IPS-18a (cell line): ENCODE measurements at regions not wholly inside any gene's neighbourhood (a gene's known extent, or its start where the extent isn't known, plus 50 kb on each side); places are given as distances from the start of the nearest gene placed in this dataset.
"Not testable (repeated sequence)": the region's sequence is repeated elsewhere in the genome, so short reads cannot be mapped to it uniquely, and the experiment has no call there.

Experiments
- H3K27ac ChIP-seq: one replicate; pipeline ENCODE4 v1.5.1; 2013; ENCODE audit warnings: low read length
- H3K27me3 ChIP-seq: one replicate; pipeline ENCODE4 v1.6.1; 2013; ENCODE audit warnings: mild to moderate bottlenecking, low read length; ENCODE audit not compliant: control insufficient read depth, insufficient read depth
- H3K36me3 ChIP-seq: one replicate; pipeline ENCODE4 v1.6.1; 2013; ENCODE audit warnings: low read depth, low read length; ENCODE audit not compliant: control insufficient read depth
- H3K4me1 ChIP-seq: one replicate; pipeline ENCODE4 v1.6.1; 2013; ENCODE audit warnings: low read depth, low read length; ENCODE audit not compliant: control insufficient read depth
- H3K4me3 ChIP-seq: one replicate; pipeline ENCODE4 v1.5.1; 2013; ENCODE audit warnings: low read length
- H3K9ac ChIP-seq: one replicate; pipeline ENCODE4 v1.6.1; 2013; ENCODE audit warnings: mild to moderate bottlenecking, low read length, moderate library complexity
- H3K9me3 ChIP-seq: one replicate; pipeline ENCODE4 v1.6.1; 2013; ENCODE audit warnings: low read depth, low read length; ENCODE audit not compliant: control insufficient read depth

- no peaks in the 10 kb centered on the region for H3K4me1 ChIP-seq
- no peaks in the 10 kb centered on the region for H3K36me3 ChIP-seq
- H3K9me3 ChIP-seq, result no peaks in the 10 kb centered on the region
- H3K9ac ChIP-seq, result no peak overlapping the region
- no peak overlapping the region for H3K27ac ChIP-seq
- H3K27me3 ChIP-seq, result no peaks in the 10 kb centered on the region
- H3K4me3 ChIP-seq, result no peak overlapping the region
Measured at GRCh38 chr2:84175340-84175739, 283.7 kb downstream of the SUCLG1 start.

- Histone ChIP-seq H3K4me3 (no peak overlapping the region), H3K4me1 (no peaks in the 10 kb centered on the region), H3K27me3 (no peaks in the 10 kb centered on the region), H3K9ac (no peak overlapping the region), H3K27ac (no peak overlapping the region), H3K9me3 (no peaks in the 10 kb centered on the region), H3K36me3 (no peaks in the 10 kb centered on the region)
Measured at GRCh38 chr2:84173041-84173440, 286.0 kb downstream of the SUCLG1 start.

- Histone ChIP-seq H3K4me3 (no peak overlapping the region), H3K9me3 (no peaks in the 10 kb centered on the region), H3K27me3 (no peaks in the 10 kb centered on the region), H3K36me3 (no peaks in the 10 kb centered on the region), H3K27ac (no peak overlapping the region), H3K4me1 (no peaks in the 10 kb centered on the region), H3K9ac (no peak overlapping the region)
Measured at GRCh38 chr2:84170979-84171378, 288.1 kb downstream of the SUCLG1 start.

- H3K27me3 ChIP-seq, result no peaks in the 10 kb centered on the region
- no peak overlapping the region for H3K4me3 ChIP-seq
- H3K36me3 ChIP-seq, result no peaks in the 10 kb centered on the region
- no peaks in the 10 kb centered on the region for H3K4me1 ChIP-seq
- no peaks in the 10 kb centered on the region for H3K9me3 ChIP-seq
- no peak overlapping the region for H3K9ac ChIP-seq
- H3K27ac ChIP-seq, result no peak overlapping the region
Measured at GRCh38 chr2:84169871-84170270, 289.2 kb downstream of the SUCLG1 start.

- not testable (repeated sequence) for H3K27ac ChIP-seq, H3K27me3 ChIP-seq, H3K9me3 ChIP-seq, H3K9ac ChIP-seq, H3K4me1 ChIP-seq, H3K4me3 ChIP-seq, H3K36me3 ChIP-seq
Measured at GRCh38 chr2:84168552-84168951, 290.5 kb downstream of the SUCLG1 start.

- Histone ChIP-seq H3K27me3 (no peaks in the 10 kb centered on the region), H3K9me3 (no peaks in the 10 kb centered on the region), H3K9ac (no peak overlapping the region), H3K36me3 (no peaks in the 10 kb centered on the region), H3K4me3 (no peak overlapping the region), H3K27ac (no peak overlapping the region), H3K4me1 (no peaks in the 10 kb centered on the region)
Measured at GRCh38 chr2:84165256-84165655, 293.8 kb downstream of the SUCLG1 start.

- no peaks in the 10 kb centered on the region for H3K27me3 ChIP-seq
- no peaks in the 10 kb centered on the region for H3K9me3 ChIP-seq
- no peaks in the 10 kb centered on the region for H3K4me1 ChIP-seq
- H3K9ac ChIP-seq, result no peak overlapping the region
- no peak overlapping the region for H3K4me3 ChIP-seq
- no peaks in the 10 kb centered on the region for H3K36me3 ChIP-seq
- no peak overlapping the region for H3K27ac ChIP-seq
Measured at GRCh38 chr2:84160453-84160852, 298.6 kb downstream of the SUCLG1 start.

- H3K36me3 ChIP-seq, result no peaks in the 10 kb centered on the region
- H3K4me1 ChIP-seq, result no peaks in the 10 kb centered on the region
- no peak overlapping the region for H3K27ac ChIP-seq
- no peaks in the 10 kb centered on the region for H3K27me3 ChIP-seq
- no peak overlapping the region for H3K4me3 ChIP-seq
- no peaks in the 10 kb centered on the region for H3K9me3 ChIP-seq
- no peak overlapping the region for H3K9ac ChIP-seq
Measured at GRCh38 chr2:84158605-84159004, 300.5 kb downstream of the SUCLG1 start.

GRCh38 chr2:84152462-84152861, 306.6 kb downstream of the SUCLG1 start:
- Histone ChIP-seq H3K4me1 (no peaks in the 10 kb centered on the region), H3K9me3 (no peaks in the 10 kb centered on the region), H3K4me3 (no peak overlapping the region), H3K9ac (no peak overlapping the region), H3K27me3 (no peaks in the 10 kb centered on the region), H3K36me3 (no peaks in the 10 kb centered on the region), H3K27ac (no peak overlapping the region)

- Histone ChIP-seq H3K9me3 (no peaks in the 10 kb centered on the region), H3K36me3 (no peaks in the 10 kb centered on the region), H3K27ac (no peak overlapping the region), H3K4me1 (no peaks in the 10 kb centered on the region), H3K9ac (no peak overlapping the region), H3K27me3 (no peaks in the 10 kb centered on the region), H3K4me3 (no peak overlapping the region)
Measured at GRCh38 chr2:84144345-84144744, 314.7 kb downstream of the SUCLG1 start.

- Histone ChIP-seq H3K27me3 (no peaks in the 10 kb centered on the region), H3K4me3 (no peak overlapping the region), H3K4me1 (no peaks in the 10 kb centered on the region), H3K36me3 (no peaks in the 10 kb centered on the region), H3K27ac (no peak overlapping the region), H3K9me3 (no peaks in the 10 kb centered on the region), H3K9ac (no peak overlapping the region)
Measured at GRCh38 chr2:84137034-84137433, 322.0 kb downstream of the SUCLG1 start.

- no peak overlapping the region for H3K9ac ChIP-seq
- no peaks in the 10 kb centered on the region for H3K4me1 ChIP-seq
- H3K27me3 ChIP-seq, result no peaks in the 10 kb centered on the region
- no peak overlapping the region for H3K27ac ChIP-seq
- no peak overlapping the region for H3K4me3 ChIP-seq
- H3K9me3 ChIP-seq, result no peaks in the 10 kb centered on the region
- H3K36me3 ChIP-seq, result no peaks in the 10 kb centered on the region
Measured at GRCh38 chr2:84132370-84132769, 326.7 kb downstream of the SUCLG1 start.
